GM19351 (cell line): ENCODE measurements at regions not wholly inside any gene's neighbourhood (a gene's known extent, or its start where the extent isn't known, plus 50 kb on each side); places are given as distances from the start of the nearest gene placed in this dataset.

Source experiments
- ATAC-seq: cut with Tn5 transposase; IDR thresholded peaks from one replicate; pipeline ENCODE4 v1.9.1; 2021; ENCODE audit warnings: mild to moderate bottlenecking, moderate library complexity; ENCODE audit not compliant: unreplicated experiment

- ATAC-seq: no peak
Measured at GRCh38 chr4:141395919-141396318, 175.2 kb downstream of the ZNF330 start.

DNA sequence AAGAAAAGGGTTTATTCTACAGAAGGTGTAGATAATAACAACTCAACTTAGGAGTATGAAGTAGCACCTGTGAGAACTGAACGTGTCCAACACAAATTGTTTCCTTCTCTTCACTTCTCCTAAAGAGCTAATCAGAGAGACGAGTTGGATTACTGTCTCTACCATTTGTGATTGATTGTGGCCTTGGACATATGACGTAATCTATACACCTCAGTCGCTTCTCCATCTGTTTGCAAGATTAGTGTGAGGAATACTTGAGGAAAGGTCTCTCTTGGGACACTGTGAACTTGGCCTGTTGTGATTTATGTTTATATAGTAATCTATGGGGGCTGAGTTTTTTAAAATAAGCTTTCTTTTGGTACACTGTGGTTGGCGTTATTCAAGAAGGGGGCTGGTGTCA lies 182.0 kb downstream of the ZNF330 start:
- no peak for ATAC-seq

- no peak for ATAC-seq
Measured at GRCh38 chr4:141403782-141404181, 183.1 kb downstream of the ZNF330 start.

GRCh38 chr4:141406237-141406636 lies 185.5 kb downstream of the ZNF330 start:
- no peak for ATAC-seq

DNA sequence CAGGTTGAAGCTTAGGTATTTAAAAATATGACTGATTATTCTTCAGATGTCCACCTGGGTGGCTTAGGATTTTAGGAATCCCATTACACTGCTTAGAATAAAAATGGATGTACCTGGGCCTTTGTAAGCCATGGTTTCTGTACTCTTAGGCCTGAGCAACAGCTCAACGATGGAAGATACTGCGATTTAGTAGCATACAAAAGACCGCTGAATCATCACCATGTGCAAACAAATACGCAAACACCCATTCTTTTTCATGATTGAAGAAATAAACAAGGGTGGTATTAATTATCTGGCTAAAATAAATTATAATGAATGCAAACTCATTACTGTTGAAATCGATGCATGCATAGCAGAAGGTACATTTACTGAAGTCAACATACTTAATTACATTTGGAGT lies 188.9 kb downstream of the ZNF330 start:
- ATAC-seq: no peak

DNA sequence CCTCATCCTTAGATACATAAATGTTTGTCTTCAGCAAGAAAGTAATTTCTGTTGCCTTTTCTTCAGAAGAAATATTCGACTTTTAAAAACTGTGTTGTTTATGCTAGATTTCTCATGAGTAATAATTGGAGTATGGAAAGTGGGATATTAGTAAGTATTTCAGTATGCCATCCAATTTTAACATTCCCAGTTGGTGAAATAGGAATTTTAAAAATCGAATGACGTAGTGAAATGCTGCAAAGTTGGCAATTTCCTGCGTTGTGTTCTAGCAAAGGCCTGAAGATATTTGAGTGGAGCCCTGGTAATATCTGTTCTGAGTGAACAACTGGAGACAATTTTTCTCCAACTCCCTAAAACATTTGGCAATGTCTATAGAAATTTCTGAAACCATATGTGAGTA lies 190.1 kb downstream of the ZNF330 start:
- no peak for ATAC-seq

DNA sequence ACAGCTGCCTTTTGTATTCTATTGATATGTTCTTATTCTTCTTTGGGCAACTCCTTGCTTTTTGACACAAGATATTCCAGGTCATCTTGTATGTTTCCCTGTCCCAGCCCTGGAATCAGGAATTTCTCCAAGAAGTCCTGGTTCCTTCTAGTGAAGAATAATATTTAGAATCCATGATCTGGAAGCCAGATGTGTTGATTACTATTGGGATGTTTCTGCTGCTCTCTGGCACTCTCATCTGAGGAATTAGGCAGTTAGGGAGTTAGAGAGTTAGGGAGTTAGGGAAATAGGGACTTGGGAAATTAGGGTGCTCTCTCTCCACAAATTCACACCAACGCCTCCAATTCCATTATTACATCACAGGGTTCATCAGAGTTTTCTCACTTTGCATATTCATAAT lies 191.2 kb downstream of the ZNF330 start:
- no peak for ATAC-seq

DNA sequence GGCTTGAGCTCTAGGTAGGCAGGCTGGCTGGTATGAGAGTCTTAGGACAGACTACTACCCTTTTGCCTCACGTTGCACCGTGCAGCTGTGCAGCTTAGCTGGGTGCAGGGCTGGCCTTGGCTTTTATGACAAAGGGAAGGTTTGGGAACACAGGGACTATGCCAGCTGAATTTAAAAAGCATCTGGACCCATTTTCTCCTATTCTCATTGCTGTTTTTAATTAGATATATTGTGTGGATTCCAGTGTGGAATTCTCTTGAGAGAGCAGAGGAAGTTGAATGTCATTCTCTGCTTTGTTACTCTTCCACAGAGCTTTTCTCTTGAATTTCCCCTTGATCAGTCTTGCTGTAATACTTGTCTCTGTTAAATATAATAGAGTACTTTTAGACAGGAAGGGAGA lies 192.7 kb downstream of the ZNF330 start:
- ATAC-seq: no peak

DNA sequence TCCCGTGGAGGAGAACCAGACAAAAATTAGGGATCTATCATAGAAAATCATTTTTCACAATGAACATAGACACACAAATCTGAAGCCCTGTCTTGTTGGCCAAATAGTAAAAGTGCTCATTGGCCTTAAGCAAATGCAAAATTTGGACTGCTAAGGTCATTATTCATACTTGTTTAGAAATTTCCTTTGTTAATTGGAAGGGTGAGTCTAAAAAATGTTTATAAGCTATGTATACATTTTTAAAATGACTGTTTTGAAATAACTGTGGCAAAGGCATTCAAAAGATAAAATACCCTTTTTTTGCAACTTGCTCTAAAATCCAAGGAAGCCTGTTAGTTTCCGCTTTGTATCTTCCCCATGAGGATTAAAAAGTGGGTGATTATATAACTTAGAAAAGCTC lies 195.0 kb downstream of the ZNF330 start:
- ATAC-seq: no peak

DNA sequence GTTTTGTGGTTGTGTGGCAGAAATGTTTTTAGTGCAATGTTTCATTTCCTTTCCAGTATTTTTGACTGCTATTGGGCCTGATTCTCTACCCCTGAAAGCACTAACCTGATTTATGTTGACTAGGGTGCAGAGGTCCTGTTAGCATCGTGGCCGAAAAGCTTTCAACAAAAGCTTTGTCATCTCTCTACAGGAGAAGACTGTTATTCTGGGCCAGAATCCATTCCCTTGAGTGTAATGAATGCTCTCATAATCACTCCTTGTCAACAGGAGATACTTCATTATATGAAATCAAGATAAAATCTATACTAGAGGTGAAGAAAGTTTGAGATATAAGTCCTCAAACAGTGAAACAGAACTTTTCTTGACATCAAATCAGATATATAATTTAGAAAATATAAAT lies 195.5 kb downstream of the ZNF330 start:
- ATAC-seq: no peak

DNA sequence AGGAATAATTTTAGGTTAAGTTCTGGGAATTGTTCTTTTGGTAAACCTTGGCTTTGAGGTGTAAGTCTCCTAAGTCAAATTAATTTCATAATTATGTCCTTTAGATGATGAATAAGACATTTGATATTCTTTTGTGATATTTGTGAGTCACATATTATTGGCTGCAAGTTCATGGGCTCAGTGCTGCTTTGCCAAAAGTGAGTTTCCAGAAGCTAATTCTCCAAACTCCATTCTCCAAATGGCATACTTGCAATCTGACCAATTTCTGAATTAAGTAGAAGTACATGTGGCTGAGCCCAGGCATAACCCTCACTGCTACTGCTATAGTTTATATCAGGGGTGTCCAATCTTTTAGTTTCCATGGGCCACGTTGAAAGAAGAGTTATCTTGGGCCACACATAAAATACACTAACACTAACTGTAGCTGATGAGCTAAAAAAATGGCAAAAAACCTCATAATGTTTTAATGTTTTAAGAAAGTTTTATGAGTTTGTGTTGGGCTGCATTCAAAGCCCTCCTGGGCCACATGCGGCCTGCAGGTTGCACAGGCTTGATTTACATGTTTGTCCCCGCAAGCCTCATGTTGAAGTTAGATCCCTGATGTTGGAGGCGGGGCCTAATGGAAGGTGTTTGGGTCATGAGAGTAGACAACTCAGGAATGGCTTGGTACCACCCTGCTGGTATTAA lies 196.1 kb downstream of the ZNF330 start:
- no peak for ATAC-seq

GRCh38 chr4:141417387-141417786 lies 196.7 kb downstream of the ZNF330 start:
- ATAC-seq: no peak

GRCh38 chr4:141425124-141425523 lies 204.4 kb downstream of the ZNF330 start:
- ATAC-seq: no peak

GRCh38 chr4:141427726-141428296 lies 207.1 kb downstream of the ZNF330 start:
- no peak for ATAC-seq

DNA sequence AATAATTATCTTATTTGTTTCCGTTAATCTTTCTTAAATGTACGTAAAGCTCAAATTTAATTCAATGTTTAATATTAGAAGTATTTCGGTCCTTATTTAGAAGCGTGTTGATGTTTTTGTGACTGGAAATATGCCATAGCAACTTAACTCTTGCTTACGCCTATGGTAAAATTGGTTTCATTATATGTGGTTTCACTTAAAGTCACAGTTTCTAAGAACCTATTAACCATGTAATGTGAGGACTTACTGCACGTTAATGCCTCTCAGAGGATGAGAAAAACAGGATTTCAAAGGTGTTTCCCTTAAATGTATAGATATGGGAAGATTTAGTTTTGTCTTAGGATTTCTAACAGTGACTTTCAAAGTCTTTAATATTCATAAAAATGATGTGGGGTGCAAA lies 206.4 kb upstream of the IL15 start:
- peak; percentile 60 for ATAC-seq

GRCh38 chr4:141430686-141431085 lies 205.7 kb upstream of the IL15 start:
- ATAC-seq: no peak

- ATAC-seq: no peak
Measured at GRCh38 chr4:141432000-141432712, 204.2 kb upstream of the IL15 start.

DNA sequence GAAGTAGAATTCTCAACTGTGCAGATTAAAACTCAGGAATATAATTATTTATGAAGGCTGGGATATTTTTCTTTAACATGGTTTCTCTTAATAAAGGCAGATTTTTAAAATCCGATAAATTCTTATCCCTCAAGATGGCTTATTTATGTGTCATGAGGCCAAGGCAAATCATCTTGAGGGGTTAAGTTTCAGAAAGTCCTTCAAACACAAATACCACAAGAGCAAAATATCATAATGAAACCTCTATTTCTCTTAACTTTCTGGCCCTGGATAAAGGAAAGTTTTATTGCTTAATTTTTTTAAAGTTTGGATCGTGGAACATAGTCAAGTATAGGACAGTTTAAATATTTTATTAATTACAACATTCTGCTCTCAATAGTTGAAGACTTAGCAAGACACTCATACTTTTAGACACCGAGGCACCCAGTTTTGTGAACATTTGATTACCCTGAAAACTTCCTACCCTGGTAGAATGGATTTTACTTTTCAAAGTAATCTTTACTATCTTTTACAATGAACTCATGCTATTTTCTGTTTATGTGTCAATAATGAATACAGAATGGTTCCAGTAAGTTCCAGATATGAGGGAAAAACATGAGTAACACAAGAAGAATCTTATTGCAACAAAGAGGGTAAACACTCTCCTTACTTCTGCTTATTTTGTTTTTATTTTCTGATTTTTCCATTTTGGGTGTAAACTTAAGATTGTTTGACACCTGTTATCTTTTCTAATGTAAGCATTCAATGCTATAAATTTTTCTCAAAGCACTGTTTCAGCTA lies 200.7 kb upstream of the IL15 start:
- ATAC-seq: no peak

GRCh38 chr4:141439223-141439622 lies 197.2 kb upstream of the IL15 start:
- no peak for ATAC-seq

GRCh38 chr4:141447761-141448160 lies 188.6 kb upstream of the IL15 start:
- no peak for ATAC-seq

DNA sequence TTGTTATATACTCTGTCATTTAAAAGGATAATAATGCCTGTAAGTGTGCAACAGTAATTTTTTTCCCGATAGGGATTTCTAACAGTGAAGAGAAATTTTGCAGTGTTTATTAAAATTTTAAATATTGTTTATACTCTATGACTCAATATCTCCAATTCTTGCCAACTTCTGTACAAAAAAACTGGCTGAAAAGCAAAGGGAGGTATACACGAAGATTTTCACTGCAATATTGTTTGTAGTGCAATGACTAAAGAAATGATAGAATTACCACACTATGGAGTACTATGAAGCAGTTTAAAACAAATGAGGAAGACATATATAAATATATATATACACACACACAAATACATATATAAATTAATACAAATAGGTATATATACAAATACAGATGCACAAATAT lies 187.9 kb upstream of the IL15 start:
- ATAC-seq: no peak

- ATAC-seq: no peak
Measured at GRCh38 chr4:141449927-141450326, 186.5 kb upstream of the IL15 start.
